Activated T-helper 17 cell treated with anti-CD3 and anti-CD28 coated beads, Interleukin-2, amount 50 U/mL, for 72 hours (primary cell): ENCODE measurements at regions not wholly inside any gene's neighbourhood (a gene's known extent, or its start where the extent isn't known, plus 50 kb on each side); places are given as distances from the start of the nearest gene placed in this dataset.

Source experiments
- ATAC-seq: fragments of 150-1000 bp; cut with Tn5 transposase; replicated peaks from 2 replicates; pipeline ENCODE4 v1.10.0; 2021; ENCODE audit warnings: mild to moderate bottlenecking, moderate library complexity
- H3K27ac Mint-ChIP-seq: one replicate; pipeline ENCODE4 v1.8.0; 2022; ENCODE audit warnings: mixed read lengths
- H3K27me3 Mint-ChIP-seq: one replicate; pipeline ENCODE4 v1.8.0; 2022; ENCODE audit warnings: mixed read lengths
- H3K36me3 Mint-ChIP-seq: one replicate; pipeline ENCODE4 v1.8.0; 2022; ENCODE audit warnings: low read depth, mild to moderate bottlenecking, mixed read lengths
- H3K4me1 Mint-ChIP-seq: one replicate; pipeline ENCODE4 v1.8.0; 2022; ENCODE audit warnings: mixed read lengths
- H3K4me3 Mint-ChIP-seq: one replicate; pipeline ENCODE4 v1.8.0; 2022; ENCODE audit warnings: mild to moderate bottlenecking, mixed read lengths
- H3K9me3 Mint-ChIP-seq: one replicate; pipeline ENCODE4 v1.8.0; 2022; ENCODE audit warnings: mixed read lengths

DNA sequence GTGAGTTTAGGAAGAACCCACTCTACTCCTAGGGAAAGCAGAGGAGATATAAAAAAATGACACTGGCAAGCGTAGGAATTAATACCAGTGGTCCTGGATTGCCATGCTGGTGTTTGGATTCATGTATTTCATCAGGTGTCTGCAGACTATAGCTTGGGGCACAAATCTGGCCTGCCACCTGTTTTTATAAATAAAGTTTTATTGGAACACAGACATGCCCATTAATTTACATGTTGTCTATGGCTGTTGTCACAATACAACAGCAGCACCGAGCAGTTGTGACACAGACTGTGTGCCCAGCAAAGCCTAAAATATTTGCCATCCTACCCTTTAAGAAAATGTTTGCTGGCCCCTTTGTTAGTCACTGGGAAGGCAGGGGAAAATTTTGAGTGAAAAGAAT, 553.2 kb downstream of the VRK1 start:
- ATAC-seq = no peak
- Mint-ChIP-seq H3K36me3 (no peaks in the 10 kb centered on the region), H3K9me3 (no peaks in the 10 kb centered on the region), H3K27ac (no peak overlapping the region), H3K4me1 (no peaks in the 10 kb centered on the region), H3K27me3 (no peaks in the 10 kb centered on the region), H3K4me3 (no peak overlapping the region)

DNA sequence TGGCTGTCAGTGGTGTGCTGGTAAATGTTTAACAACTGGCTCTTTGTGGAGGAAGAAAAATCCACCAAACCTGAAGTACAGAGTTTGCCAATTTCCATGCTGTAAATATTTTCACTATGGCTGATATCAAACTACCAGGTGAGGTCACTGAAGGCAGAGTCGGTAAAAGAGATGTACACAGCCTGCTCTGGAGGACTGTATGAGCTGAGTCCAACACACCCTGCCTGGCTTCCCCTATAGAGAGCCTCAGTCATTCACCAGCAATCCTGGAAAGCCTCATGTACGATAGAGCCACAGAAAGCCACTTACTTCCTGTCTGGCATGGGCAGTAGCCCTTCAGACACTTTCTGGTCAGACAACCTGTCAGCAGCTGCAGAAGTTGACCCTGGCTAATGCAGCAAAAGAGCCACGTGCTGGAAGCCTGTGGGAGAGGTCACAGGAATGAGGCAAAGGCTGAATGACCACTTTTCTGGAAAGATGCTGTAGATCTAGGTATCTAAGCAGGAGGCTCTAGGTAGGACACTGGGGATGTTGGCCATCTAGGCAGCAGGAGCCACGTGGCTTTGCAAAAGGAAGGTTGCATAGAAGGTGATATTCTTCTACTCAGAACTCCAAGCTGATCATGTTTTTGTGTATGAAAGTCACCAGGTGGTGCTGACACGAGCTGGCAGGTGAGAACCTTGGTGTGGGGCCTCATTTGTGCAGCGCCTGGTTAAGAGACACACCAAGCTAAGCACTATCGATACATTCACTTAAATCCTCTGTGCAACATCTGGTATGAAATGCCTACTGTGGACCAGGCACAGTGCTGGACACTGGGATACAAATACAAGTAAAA, 553.9 kb downstream of the VRK1 start:
- Mint-ChIP-seq H3K4me1 (no peaks in the 10 kb centered on the region), H3K27me3 (no peaks in the 10 kb centered on the region), H3K36me3 (no peaks in the 10 kb centered on the region), H3K4me3 (no peak overlapping the region), H3K27ac (peak overlapping the region; percentile 47), H3K9me3 (no peaks in the 10 kb centered on the region)
- no peak for ATAC-seq

DNA sequence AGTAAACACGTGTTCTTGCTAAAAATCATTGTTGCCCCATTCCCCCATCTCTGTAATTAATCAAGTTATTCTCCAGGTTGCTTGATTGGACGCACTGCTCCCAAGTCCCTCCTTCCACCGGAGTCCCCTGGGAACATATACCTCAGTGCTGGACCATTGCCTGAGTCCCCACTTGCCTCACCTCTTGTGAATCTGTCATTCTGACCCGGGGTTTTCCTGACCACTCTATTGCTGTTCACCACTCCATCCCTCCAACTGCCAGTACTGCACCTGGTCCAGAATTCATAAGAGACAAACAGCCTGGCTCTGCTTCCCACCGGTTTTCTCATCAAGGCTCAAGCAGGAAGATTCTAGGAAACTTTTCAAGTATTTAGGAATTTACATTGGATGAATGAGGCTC, 555.9 kb downstream of the VRK1 start:
- Mint-ChIP-seq H3K27ac (no peak overlapping the region), H3K36me3 (no peaks in the 10 kb centered on the region), H3K4me3 (no peak overlapping the region), H3K27me3 (no peaks in the 10 kb centered on the region), H3K9me3 (no peaks in the 10 kb centered on the region), H3K4me1 (no peaks in the 10 kb centered on the region)
- ATAC-seq = no peak

DNA sequence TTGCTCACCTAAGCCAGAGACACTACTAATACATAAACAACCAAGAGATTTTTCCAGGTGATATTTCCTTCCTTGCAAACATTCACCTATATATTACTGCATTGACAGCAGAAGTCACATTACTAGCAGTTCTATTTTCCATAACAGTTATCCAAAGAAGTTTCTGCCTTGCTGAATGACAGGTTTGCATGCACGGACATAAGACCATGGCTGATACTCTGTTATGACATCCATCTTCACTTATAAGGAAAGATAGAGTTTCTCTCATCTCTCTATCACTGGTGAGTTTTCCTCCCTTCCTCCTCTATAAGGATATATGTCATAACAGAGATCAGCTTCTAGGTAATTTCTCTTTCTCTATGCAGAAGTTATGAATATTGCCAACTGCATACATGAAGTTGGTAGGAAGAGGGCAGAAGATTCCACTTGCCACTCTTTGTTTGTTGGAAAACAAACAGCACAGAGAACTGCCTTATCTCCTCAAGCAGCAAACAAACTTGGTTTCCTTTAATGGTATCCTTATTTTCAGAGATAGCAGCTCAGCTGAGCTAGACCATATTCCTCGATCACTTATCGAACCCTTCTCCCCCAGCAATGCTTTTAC, 557.0 kb downstream of the VRK1 start:
- Mint-ChIP-seq H3K4me1 (no peaks in the 10 kb centered on the region), H3K27ac (no peak overlapping the region), H3K27me3 (no peaks in the 10 kb centered on the region), H3K9me3 (no peaks in the 10 kb centered on the region), H3K36me3 (no peaks in the 10 kb centered on the region), H3K4me3 (no peak overlapping the region)
- ATAC-seq = no peak

DNA sequence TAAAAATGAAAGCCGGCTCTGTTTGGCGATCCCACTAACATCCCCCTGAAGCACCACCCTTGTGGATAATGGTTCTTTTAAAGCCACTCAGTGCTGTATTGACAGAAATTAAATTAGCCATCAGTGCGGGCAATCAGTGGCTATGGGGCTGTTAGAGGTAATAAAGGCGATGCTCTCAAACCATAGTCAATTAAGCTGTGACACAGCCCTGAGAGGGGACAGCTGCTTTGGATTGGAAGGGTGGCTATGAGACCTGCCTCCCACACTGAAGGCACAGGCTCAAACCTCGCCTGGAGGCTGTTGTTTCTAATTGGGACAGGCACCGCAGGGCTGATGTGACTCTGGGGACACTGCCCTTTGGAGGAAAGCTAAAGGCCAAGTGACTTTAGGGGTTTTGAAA, 562.2 kb downstream of the VRK1 start:
- Mint-ChIP-seq H3K27ac (no peak overlapping the region), H3K9me3 (no peaks in the 10 kb centered on the region), H3K36me3 (no peaks in the 10 kb centered on the region), H3K27me3 (no peaks in the 10 kb centered on the region), H3K4me1 (no peaks in the 10 kb centered on the region), H3K4me3 (no peak overlapping the region)
- ATAC-seq = no peak

DNA sequence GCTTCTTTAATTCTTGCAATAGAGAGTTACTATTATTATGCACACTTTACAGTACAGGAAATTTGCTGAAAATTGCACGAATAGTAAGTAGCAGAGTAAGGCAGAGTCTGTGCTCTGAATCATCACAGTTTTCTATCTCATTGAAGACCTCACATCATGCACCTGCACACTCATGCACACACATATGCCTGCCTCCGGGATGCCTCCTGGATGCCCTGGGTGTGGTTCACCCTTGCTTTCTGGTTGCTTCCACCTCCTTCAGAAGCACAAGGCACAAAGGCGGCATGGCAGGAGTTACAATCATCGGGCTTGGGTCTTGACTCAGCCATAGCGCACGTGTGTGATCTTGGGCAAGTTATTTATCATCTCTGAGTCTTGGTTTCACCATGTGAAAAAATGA, 564.0 kb downstream of the VRK1 start:
- H3K27ac Mint-ChIP-seq = no peak overlapping the region
- no peaks in the 10 kb centered on the region for H3K4me1 Mint-ChIP-seq
- no peaks in the 10 kb centered on the region for H3K9me3 Mint-ChIP-seq
- no peaks in the 10 kb centered on the region for H3K27me3 Mint-ChIP-seq
- no peak overlapping the region for H3K4me3 Mint-ChIP-seq
- no peaks in the 10 kb centered on the region for H3K36me3 Mint-ChIP-seq
- no peak for ATAC-seq

DNA sequence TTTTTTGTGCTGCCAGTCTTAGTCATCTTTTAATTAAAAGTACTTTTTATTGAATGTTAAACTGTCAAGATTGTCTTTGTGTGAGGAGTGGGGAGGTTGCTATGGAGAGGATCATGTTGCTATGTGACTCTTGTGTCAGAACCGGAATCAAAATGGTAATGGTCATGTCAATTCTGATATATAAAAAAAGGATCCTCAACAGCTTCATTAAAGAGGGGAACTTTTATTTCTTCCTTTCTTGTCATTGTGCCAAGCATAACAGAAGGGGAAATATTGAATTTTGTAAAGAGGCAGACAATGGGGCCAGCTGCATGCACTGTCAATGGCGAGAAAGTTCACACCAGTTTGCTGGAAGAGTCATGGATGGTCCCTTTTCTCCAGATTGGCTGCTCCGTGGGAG, 564.8 kb downstream of the VRK1 start:
- no peak for ATAC-seq
- Mint-ChIP-seq H3K9me3 (no peaks in the 10 kb centered on the region), H3K4me1 (no peaks in the 10 kb centered on the region), H3K36me3 (no peaks in the 10 kb centered on the region), H3K27me3 (no peaks in the 10 kb centered on the region), H3K27ac (no peak overlapping the region), H3K4me3 (no peak overlapping the region)

DNA sequence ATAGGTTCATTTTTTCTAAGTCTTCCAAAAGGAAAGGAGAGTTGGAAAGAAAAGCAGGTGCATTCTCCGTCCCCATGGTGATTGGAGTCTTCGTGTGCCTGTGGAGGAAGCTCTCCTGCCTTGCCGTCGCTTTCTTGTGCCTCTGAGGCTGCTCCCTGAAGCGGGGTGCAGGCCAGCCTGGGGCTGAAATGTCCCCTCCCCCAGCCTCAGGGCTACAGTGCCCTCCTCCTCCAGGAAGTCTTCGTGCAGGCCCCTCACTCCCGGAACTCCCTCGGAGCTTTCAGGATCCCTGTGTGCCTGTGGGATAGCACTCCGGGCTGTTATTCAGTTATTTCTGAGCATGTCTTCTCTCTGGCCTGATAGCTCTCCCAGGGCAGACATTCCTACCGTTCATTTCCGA, 569.2 kb downstream of the VRK1 start:
- no peak overlapping the region for H3K4me3 Mint-ChIP-seq
- no peaks in the 10 kb centered on the region for H3K27me3 Mint-ChIP-seq
- no peaks in the 10 kb centered on the region for H3K4me1 Mint-ChIP-seq
- no peak for ATAC-seq
- no peaks in the 10 kb centered on the region for H3K9me3 Mint-ChIP-seq
- H3K27ac Mint-ChIP-seq = no peak overlapping the region
- H3K36me3 Mint-ChIP-seq = no peaks in the 10 kb centered on the region

DNA sequence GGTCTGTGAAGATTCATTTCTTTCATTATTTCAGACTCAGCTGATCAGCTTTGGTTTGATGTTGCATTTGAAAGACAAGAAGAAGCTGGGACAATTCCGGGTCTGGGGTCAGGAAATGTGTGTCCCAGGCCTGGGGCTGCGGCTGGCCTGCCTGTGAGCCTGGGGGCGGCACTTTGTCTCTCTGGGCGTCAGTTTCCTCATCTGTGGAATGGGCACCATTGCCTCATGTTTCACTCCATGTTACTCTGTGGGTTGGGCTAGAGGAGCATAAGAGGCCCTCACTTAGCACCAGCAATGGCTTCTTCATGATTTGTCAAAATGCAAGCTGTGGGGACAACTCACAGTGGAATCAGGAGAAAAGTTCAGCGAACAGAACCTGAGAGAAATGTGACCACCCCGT, 570.1 kb downstream of the VRK1 start:
- no peak overlapping the region for H3K27ac Mint-ChIP-seq
- H3K9me3 Mint-ChIP-seq = no peaks in the 10 kb centered on the region
- no peaks in the 10 kb centered on the region for H3K27me3 Mint-ChIP-seq
- H3K36me3 Mint-ChIP-seq = no peaks in the 10 kb centered on the region
- no peak overlapping the region for H3K4me3 Mint-ChIP-seq
- no peak for ATAC-seq
- H3K4me1 Mint-ChIP-seq = no peaks in the 10 kb centered on the region

DNA sequence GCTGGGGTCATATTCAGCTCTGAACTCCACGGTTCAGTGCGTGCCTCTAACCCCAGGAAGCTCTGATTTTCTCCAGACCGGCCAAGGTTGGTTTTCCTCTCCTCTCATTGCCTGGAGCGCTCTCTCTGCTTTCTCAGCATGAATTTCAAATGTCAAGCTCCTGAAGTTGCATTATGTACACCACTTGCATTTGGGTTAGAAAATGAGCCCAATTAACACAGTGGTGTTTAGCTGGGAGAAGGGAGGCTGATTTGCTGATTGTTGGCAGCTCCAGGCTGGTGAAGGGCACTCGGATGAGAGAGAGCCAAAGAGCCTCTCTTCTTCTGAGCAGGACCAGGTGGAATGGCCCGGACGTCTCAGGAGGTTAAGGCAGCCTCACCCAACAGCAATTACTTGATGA, 570.9 kb downstream of the VRK1 start:
- no peak for ATAC-seq
- H3K4me3 Mint-ChIP-seq = no peak overlapping the region
- no peaks in the 10 kb centered on the region for H3K9me3 Mint-ChIP-seq
- H3K27me3 Mint-ChIP-seq = no peaks in the 10 kb centered on the region
- no peaks in the 10 kb centered on the region for H3K36me3 Mint-ChIP-seq
- H3K27ac Mint-ChIP-seq = no peak overlapping the region
- no peaks in the 10 kb centered on the region for H3K4me1 Mint-ChIP-seq

DNA sequence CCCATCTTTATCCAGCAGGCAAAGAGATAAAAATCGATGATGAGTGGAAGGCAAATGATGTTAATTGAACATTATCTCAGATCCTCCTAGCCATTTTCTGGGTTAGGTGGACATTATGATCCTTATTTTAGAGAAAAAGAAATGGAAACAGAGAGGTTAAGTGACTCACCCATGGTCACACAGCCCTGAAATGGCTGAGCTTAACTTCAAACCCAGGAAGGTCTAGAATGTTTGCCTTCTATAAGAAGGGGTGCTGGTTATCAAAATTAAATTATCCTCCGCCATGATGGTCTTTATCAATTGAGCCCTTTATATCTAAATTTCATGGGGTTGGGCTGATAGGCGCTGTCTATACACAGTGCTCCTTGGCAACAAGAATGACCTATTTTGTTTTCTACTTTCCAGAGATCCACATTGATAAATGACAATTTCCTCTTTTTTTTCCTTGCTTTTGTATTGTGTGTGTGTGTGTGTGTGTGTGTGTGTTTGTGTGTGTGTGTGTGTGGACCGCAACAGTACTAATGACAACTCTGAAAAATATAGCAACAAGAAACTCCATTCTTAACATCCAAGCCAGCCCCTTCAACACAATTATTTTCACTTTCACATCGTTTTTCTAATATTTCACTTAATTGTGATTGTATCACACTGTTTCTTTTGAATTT, 571.9 kb downstream of the VRK1 start:
- Mint-ChIP-seq H3K27ac (no peak overlapping the region), H3K4me1 (peaks cover 4% of the 10 kb centered on the region), H3K9me3 (no peaks in the 10 kb centered on the region), H3K27me3 (no peaks in the 10 kb centered on the region), H3K36me3 (no peaks in the 10 kb centered on the region), H3K4me3 (no peak overlapping the region)
- ATAC-seq = no peak

DNA sequence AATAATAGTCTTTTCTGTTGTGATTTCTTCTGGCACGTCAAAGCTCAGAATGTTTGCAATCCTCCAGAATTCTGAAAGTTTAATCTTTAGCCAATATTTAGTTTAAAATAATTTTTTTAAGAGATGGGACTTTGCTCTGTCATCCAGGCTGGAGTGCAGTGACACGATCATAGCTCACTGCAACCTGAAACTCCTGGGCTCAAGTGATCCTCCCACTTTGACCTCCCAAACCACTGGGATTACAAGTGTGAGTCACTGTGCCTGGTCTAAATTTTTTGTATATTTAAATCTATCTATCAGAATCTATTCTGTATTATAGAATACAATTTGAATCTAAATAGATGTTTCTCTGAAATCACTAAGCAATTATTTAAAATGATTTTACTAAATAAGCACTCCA, 572.7 kb downstream of the VRK1 start:
- Mint-ChIP-seq H3K4me3 (no peak overlapping the region), H3K9me3 (no peaks in the 10 kb centered on the region), H3K4me1 (peaks cover 10% of the 10 kb centered on the region), H3K36me3 (no peaks in the 10 kb centered on the region), H3K27me3 (no peaks in the 10 kb centered on the region), H3K27ac (no peak overlapping the region)
- ATAC-seq = peak; percentile 66

DNA sequence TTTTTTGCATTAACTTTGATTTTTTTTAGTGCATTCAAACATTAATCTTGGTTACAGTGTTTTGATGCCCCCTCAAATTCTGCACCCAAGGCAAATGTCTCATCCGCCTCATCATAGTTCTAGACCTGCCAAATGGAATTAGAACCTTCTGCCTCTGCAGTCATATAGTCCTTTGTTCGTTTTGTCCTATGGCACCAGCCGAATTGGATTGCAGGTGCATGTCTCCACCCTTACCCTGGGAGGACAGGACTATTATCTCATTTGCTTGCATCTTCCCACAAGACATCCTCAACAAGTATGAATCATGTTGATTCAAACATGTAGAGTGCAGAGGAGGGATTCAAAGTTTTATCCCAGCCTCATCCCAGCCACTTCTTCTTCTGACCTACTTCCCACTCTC, 579.1 kb downstream of the VRK1 start:
- H3K4me1 Mint-ChIP-seq = peaks cover 43% of the 10 kb centered on the region
- H3K4me3 Mint-ChIP-seq = no peak overlapping the region
- H3K36me3 Mint-ChIP-seq = no peaks in the 10 kb centered on the region
- H3K27ac Mint-ChIP-seq = no peak overlapping the region
- H3K9me3 Mint-ChIP-seq = no peaks in the 10 kb centered on the region
- no peaks in the 10 kb centered on the region for H3K27me3 Mint-ChIP-seq
- no peak for ATAC-seq

DNA sequence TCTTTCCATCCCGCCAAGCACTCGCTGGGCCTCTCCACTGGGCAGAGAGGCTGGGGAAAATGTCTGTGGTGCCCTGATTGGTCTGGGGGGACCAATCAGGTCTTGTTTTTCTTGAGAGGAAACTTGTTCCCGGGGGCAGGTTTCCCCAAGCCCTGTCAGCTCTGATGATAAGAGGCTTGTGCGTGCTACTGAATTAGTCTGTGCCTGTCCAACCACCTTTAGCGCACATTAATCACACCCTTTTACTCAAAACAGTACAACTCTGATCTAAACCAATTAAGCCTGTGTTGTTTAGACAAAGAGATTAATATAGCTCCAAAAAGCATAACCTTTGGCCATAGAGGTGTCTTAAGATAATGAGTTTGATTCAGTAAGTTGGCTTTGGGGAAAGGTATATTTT, 580.4 kb downstream of the VRK1 start:
- H3K27me3 Mint-ChIP-seq = no peaks in the 10 kb centered on the region
- ATAC-seq = no peak
- peaks cover 49% of the 10 kb centered on the region for H3K4me1 Mint-ChIP-seq
- peak overlapping the region; percentile 56 for H3K4me3 Mint-ChIP-seq
- H3K36me3 Mint-ChIP-seq = no peaks in the 10 kb centered on the region
- peak overlapping the region; percentile 70 for H3K27ac Mint-ChIP-seq
- H3K9me3 Mint-ChIP-seq = peaks cover 5% of the 10 kb centered on the region

DNA sequence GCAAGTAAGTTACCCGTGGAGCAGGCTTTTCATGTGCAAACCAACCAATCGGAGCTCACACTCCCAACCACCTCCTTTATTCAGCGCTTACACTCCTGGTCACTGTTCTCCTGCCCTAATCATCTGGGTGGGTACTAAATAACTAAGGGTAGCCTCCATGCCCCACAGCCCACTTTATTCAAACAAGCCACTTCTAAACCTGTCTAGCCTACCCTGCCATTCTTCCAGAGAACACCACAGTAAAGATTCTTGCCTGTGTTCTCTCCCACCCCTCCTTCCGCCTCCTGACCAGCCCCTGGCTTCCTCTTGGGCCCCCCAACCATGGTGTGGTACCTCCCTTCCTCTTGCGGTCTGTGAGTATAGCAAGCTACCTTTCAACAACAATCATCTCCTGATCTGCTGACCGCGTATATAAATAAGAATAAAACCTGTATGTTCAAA, 581.9 kb downstream of the VRK1 start:
- H3K36me3 Mint-ChIP-seq = no peaks in the 10 kb centered on the region
- H3K4me3 Mint-ChIP-seq = peak overlapping the region; percentile 56
- ATAC-seq = no peak
- H3K4me1 Mint-ChIP-seq = peaks cover 45% of the 10 kb centered on the region
- peaks cover 5% of the 10 kb centered on the region for H3K9me3 Mint-ChIP-seq
- no peaks in the 10 kb centered on the region for H3K27me3 Mint-ChIP-seq
- H3K27ac Mint-ChIP-seq = peak overlapping the region; percentile 78
